Tibial nerve (tissue), 4 donors: ENCODE measurements at regions not wholly inside any gene's neighbourhood (a gene's known extent, or its start where the extent isn't known, plus 50 kb on each side); places are given as distances from the start of the nearest gene placed in this dataset.

Experiments used
- CTCF ChIP-seq, 5 experiments: fragments of 200-600 bp in 3 of 5; fragments of 450-650 bp in 2 of 5; sonication (generic) in 3 of 5; IDR thresholded peaks; one replicate each; pipeline ENCODE4 v1.5.1; 2016 to 2019; ENCODE audit warnings: antibody characterized with exemption in 5 of 5, mild to moderate bottlenecking in 3 of 5, moderate library complexity in 2 of 5
- EP300 ChIP-seq, 2 donors: sonication (generic); formaldehyde crosslinking; IDR thresholded peaks; one replicate each; pipeline ENCODE4 v1.6.1; 2017; ENCODE audit warnings: antibody characterized with exemption in 2 of 2, mild to moderate bottlenecking in 1 of 2
- POLR2A ChIP-seq, 2 donors: fragments of 450-650 bp; IDR thresholded peaks; one replicate each; pipeline ENCODE4 v1.6.1; 2017; ENCODE audit warnings: antibody characterized with exemption in 2 of 2, mild to moderate bottlenecking in 2 of 2, moderate library complexity in 2 of 2

GRCh38 chr4:127311924-127312323 lies 320.8 kb upstream of the INTU start:
- TF ChIP-seq CTCF (IDR thresholded peaks at IDR 0.05) (no peak), POLR2A (IDR thresholded peaks at IDR 0.05) (no peak), EP300 (IDR thresholded peaks at IDR 0.05) (no peak)
